ENCODE measurements at regions not wholly inside any gene's neighbourhood (a gene's known extent, or its start where the extent isn't known, plus 50 kb on each side); places are given as distances from the start of the nearest gene placed in this dataset.

GRCh38 chr2:88307817-88308216, 137.7 kb downstream of the THNSL2 start:
- no peak overlapping the region for H3K27ac ChIP-seq
- H3K9ac ChIP-seq, result no peak overlapping the region
- no peak overlapping the region for H2AFZ ChIP-seq
- TF ChIP-seq EZH2 (IDR thresholded peaks at IDR 0.05; ENCODE audit: insufficient read depth, poor library complexity, severe bottlenecking) (no peak), EZH2phosphoT487 (IDR thresholded peaks at IDR 0.05; ENCODE audit: insufficient read depth, low read depth) (no peak)
- in situ Hi-C loops (cut with MboI), result no loop called here
- H3K27me3 ChIP-seq (replicated peaks; ENCODE audit: insufficient read depth), result no peaks in the 10 kb centered on the region
- H3K9me3 ChIP-seq (ENCODE audit: low read depth), result no peaks in the 10 kb centered on the region
- no peaks in the 10 kb centered on the region for H3K36me3 ChIP-seq (ENCODE audit: low read depth)
- no peaks in the 10 kb centered on the region for H3K9me2 ChIP-seq (ENCODE audit: insufficient read depth)
- no peak overlapping the region for H3K4me2 ChIP-seq (ENCODE audit: unreplicated experiment)
- H3F3A ChIP-seq (ENCODE audit: insufficient read depth), result no peaks in the 10 kb centered on the region
- DNase-seq, result peak; percentile 40
- H4K20me1 ChIP-seq (ENCODE audit: insufficient read depth), result no peaks in the 10 kb centered on the region
- no peaks in the 10 kb centered on the region for H3K79me2 ChIP-seq (ENCODE audit: insufficient read depth)
- no peak overlapping the region for H3K4me3 ChIP-seq
- H3K4me1 ChIP-seq (ENCODE audit: insufficient read depth), result no peaks in the 10 kb centered on the region

GRCh38 chr2:88303865-88304264, 133.7 kb downstream of the THNSL2 start:
- Histone ChIP-seq H3K27ac (no peak overlapping the region), H3K9me3 (ENCODE audit: low read depth) (no peaks in the 10 kb centered on the region), H3K9ac (no peak overlapping the region), H3K4me1 (ENCODE audit: insufficient read depth) (no peaks in the 10 kb centered on the region), H2AFZ (no peak overlapping the region), H4K20me1 (ENCODE audit: insufficient read depth) (no peaks in the 10 kb centered on the region), H3F3A (ENCODE audit: insufficient read depth) (no peaks in the 10 kb centered on the region), H3K9me2 (ENCODE audit: insufficient read depth) (no peaks in the 10 kb centered on the region), H3K27me3 (replicated peaks; ENCODE audit: insufficient read depth) (no peaks in the 10 kb centered on the region), H3K36me3 (ENCODE audit: low read depth) (no peaks in the 10 kb centered on the region), H3K4me3 (no peak overlapping the region), H3K79me2 (ENCODE audit: insufficient read depth) (no peaks in the 10 kb centered on the region), H3K4me2 (ENCODE audit: unreplicated experiment) (no peak overlapping the region)
- TF ChIP-seq EZH2phosphoT487 (IDR thresholded peaks at IDR 0.05; ENCODE audit: insufficient read depth, low read depth) (no peak), EZH2 (IDR thresholded peaks at IDR 0.05; ENCODE audit: insufficient read depth, poor library complexity, severe bottlenecking) (no peak)
- DNase-seq, result no peak
- WGBS, 2 experiments (ENCODE audit: low coverage in 1 of 2, low lambda C conversion rate in 2 of 2, missing lambda C conversion rate in 2 of 2), result 26 to 46% methylated on average over 2 to 3 of the region's 3 CpGs
- in situ Hi-C loops (cut with MboI), result no loop called here

GRCh38 chr2:88296247-88296646, 126.1 kb downstream of the THNSL2 start:
- TF ChIP-seq EZH2phosphoT487 (IDR thresholded peaks at IDR 0.05; ENCODE audit: insufficient read depth, low read depth), result no peak
- no peak for TF ChIP-seq EZH2 (IDR thresholded peaks at IDR 0.05; ENCODE audit: insufficient read depth, poor library complexity, severe bottlenecking)
- in situ Hi-C loops (cut with MboI), result no loop called here
- Histone ChIP-seq H3K9ac (no peak overlapping the region), H3F3A (ENCODE audit: insufficient read depth) (no peaks in the 10 kb centered on the region), H3K27me3 (replicated peaks; ENCODE audit: insufficient read depth) (no peaks in the 10 kb centered on the region), H4K20me1 (ENCODE audit: insufficient read depth) (no peaks in the 10 kb centered on the region), H3K27ac (no peak overlapping the region), H3K79me2 (ENCODE audit: insufficient read depth) (no peaks in the 10 kb centered on the region), H3K9me2 (ENCODE audit: insufficient read depth) (no peaks in the 10 kb centered on the region), H3K9me3 (ENCODE audit: low read depth) (no peaks in the 10 kb centered on the region), H3K4me3 (no peak overlapping the region), H3K4me1 (ENCODE audit: insufficient read depth) (no peaks in the 10 kb centered on the region), H2AFZ (no peak overlapping the region), H3K4me2 (ENCODE audit: unreplicated experiment) (no peak overlapping the region), H3K36me3 (ENCODE audit: low read depth) (no peaks in the 10 kb centered on the region)
- 23 to 31% methylated on average over 2 of the region's 2 CpGs for WGBS, 2 experiments (ENCODE audit: low coverage in 1 of 2, low lambda C conversion rate in 2 of 2, missing lambda C conversion rate in 2 of 2)
- DNase-seq, result no peak

- H3K27me3 ChIP-seq (replicated peaks; ENCODE audit: insufficient read depth), result peaks cover 21% of the 10 kb centered on the region
- H3K79me2 ChIP-seq (ENCODE audit: insufficient read depth), result no peaks in the 10 kb centered on the region
- DNase-seq, result no peak
- H3K4me3 ChIP-seq, result no peak overlapping the region
- H3K9me3 ChIP-seq (ENCODE audit: low read depth), result no peaks in the 10 kb centered on the region
- no peaks in the 10 kb centered on the region for H4K20me1 ChIP-seq (ENCODE audit: insufficient read depth)
- no peak overlapping the region for H3K27ac ChIP-seq
- H3F3A ChIP-seq (ENCODE audit: insufficient read depth), result no peaks in the 10 kb centered on the region
- 14 to 17% methylated on average over 43 of the region's 43 CpGs for WGBS, 2 experiments (ENCODE audit: low coverage in 1 of 2, low lambda C conversion rate in 2 of 2, missing lambda C conversion rate in 2 of 2)
- H3K4me2 ChIP-seq (ENCODE audit: unreplicated experiment), result no peak overlapping the region
- H3K4me1 ChIP-seq (ENCODE audit: insufficient read depth), result no peaks in the 10 kb centered on the region
- no peak overlapping the region for H3K9ac ChIP-seq
- no peaks in the 10 kb centered on the region for H3K36me3 ChIP-seq (ENCODE audit: low read depth)
- in situ Hi-C loops (cut with MboI), result no loop called here
- H2AFZ ChIP-seq, result no peak overlapping the region
- no peaks in the 10 kb centered on the region for H3K9me2 ChIP-seq (ENCODE audit: insufficient read depth)
- no peak for TF ChIP-seq EZH2phosphoT487 (IDR thresholded peaks at IDR 0.05; ENCODE audit: insufficient read depth, low read depth)
- no peak for TF ChIP-seq EZH2 (IDR thresholded peaks at IDR 0.05; ENCODE audit: insufficient read depth, poor library complexity, severe bottlenecking)
Measured at GRCh38 chr2:88283886-88284592, 113.9 kb downstream of the THNSL2 start.
